ENCODE measurements at regions not wholly inside any gene's neighbourhood (a gene's known extent, or its start where the extent isn't known, plus 50 kb on each side); places are given as distances from the start of the nearest gene placed in this dataset.

DNA sequence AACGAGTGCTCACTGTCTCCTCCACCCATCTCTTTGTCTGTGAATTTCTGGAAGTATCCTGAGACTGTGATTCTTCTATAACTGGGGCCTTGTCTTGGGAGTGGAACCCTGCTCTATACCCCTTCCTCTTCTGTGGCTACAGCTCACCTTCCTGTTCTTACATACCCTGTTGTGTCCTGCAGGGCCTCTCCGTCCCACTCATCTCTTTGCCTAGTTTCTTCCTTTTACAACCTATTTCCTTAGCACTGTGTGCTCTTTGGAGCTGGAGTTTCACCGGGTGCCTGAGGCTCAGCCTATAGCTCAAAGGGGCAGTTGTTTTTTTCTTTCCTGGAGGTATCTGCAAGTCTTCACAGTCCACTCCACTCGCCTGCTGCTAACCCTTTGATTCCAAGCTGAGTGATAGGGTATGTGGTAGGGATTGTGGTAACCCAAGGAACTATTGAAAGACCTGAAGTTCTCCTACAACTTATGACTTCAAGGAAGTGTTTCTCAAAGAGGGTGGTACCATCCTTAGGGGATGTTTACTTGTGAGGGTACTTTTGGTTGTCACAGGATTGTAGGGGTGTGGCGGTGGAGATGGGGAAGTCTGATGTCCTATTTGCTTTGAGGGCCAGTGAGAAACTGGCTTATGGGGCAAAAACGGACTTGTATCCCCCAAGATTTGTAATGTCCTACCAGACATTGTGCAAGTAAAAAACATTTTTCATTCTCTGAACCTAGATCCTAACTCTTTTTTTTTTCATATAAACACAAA, 66.6 kb upstream of the ARL8B start:
- TF ChIP-seq TBP (IDR thresholded peaks at IDR 0.05; ENCODE audit: low read depth, low read length): no peak
- TF ChIP-seq EP300 (IDR thresholded peaks at IDR 0.05; ENCODE audit: borderline replicate concordance in 1 of 2, low read depth in 2 of 2, low read length in 2 of 2): no peak
- TF ChIP-seq JUND (IDR thresholded peaks at IDR 0.05; ENCODE audit: low read length): no peak
- TF ChIP-seq ZNF274 (IDR thresholded peaks at IDR 0.05; ENCODE audit: borderline replicate concordance, extremely low read depth, low read length): no peak
- TF ChIP-seq, protein P1, sequence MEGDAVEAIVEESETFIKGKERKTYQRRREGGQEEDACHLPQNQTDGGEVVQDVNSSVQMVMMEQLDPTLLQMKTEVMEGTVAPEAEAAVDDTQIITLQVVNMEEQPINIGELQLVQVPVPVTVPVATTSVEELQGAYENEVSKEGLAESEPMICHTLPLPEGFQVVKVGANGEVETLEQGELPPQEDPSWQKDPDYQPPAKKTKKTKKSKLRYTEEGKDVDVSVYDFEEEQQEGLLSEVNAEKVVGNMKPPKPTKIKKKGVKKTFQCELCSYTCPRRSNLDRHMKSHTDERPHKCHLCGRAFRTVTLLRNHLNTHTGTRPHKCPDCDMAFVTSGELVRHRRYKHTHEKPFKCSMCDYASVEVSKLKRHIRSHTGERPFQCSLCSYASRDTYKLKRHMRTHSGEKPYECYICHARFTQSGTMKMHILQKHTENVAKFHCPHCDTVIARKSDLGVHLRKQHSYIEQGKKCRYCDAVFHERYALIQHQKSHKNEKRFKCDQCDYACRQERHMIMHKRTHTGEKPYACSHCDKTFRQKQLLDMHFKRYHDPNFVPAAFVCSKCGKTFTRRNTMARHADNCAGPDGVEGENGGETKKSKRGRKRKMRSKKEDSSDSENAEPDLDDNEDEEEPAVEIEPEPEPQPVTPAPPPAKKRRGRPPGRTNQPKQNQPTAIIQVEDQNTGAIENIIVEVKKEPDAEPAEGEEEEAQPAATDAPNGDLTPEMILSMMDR (IDR thresholded peaks at IDR 0.05; ENCODE audit: control extremely low read depth in 1 of 3, insufficient read depth in 1 of 3, low read depth in 1 of 3, low read length in 3 of 3): no peak
- TF ChIP-seq HDAC6 (IDR thresholded peaks at IDR 0.05; ENCODE audit: low read depth, low read length): no peak
- TF ChIP-seq RBBP5 (IDR thresholded peaks at IDR 0.05; ENCODE audit: borderline replicate concordance, low read depth, low read length): no peak
- TF ChIP-seq CBX5 (IDR thresholded peaks at IDR 0.05; ENCODE audit: low read depth, low read length): no peak
- TF ChIP-seq, protein P2, sequence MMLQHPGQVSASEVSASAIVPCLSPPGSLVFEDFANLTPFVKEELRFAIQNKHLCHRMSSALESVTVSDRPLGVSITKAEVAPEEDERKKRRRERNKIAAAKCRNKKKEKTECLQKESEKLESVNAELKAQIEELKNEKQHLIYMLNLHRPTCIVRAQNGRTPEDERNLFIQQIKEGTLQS (IDR thresholded peaks at IDR 0.05; ENCODE audit: insufficient read depth, low read depth, low read length): no peak

Measured in H1 (cell line).